ENCODE measurements at regions not wholly inside any gene's neighbourhood (a gene's known extent, or its start where the extent isn't known, plus 50 kb on each side); places are given as distances from the start of the nearest gene placed in this dataset.
"Not testable (repeated sequence)": the region's sequence is repeated elsewhere in the genome, so short reads cannot be mapped to it uniquely, and the experiment has no call there.

DNA sequence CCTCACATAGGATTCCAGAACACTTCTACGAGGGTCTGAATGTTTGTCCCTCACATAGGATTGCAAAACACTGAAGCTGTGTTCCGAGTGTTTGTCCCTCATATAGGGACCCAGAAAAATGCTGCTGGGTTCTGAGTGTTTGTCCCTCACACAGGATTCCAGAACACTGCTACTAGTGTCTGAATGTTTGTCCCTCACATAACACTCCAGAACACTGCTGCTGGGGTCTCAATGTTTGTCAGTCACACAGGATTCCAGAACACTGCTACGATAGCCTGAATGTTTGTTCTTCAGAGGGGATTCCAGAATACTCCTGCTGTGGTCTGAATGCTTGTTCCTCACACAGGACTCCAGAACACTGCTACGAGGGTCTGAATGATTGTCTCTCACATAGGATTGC is 218.7 kb downstream of the FOXD4L6 start:
- peaks cover 4% of the 10 kb centered on the region for H3K27me3 Mint-ChIP-seq
- no peak for TF ChIP-seq CTCF (IDR thresholded peaks at IDR 0.05)

GRCh38 chr9:40909111-40909510 is 219.4 kb downstream of the FOXD4L6 start:
- POLR2A ChIA-PET; intact Hi-C loops (cut with micrococcal nuclease); DNase-seq; H3K27ac Mint-ChIP-seq; H3K4me3 Mint-ChIP-seq; ATAC-seq; CTCF ChIA-PET; H3K4me1 Mint-ChIP-seq (ENCODE audit: low read depth); H3K27me3 Mint-ChIP-seq: not testable (repeated sequence)
- peaks cover 25% of the 10 kb centered on the region for H3K36me3 Mint-ChIP-seq (ENCODE audit: low read depth)
- H3K9me3 Mint-ChIP-seq: peaks cover 73% of the 10 kb centered on the region

More for the DNA sequence above, 218.7 kb downstream of the FOXD4L6 start:
- Mint-ChIP-seq H3K4me1 (ENCODE audit: low read depth) (no peaks in the 10 kb centered on the region), H3K9me3 (peaks cover 73% of the 10 kb centered on the region), H3K4me3 (no peak overlapping the region), H3K27ac (no peak overlapping the region), H3K36me3 (ENCODE audit: low read depth) (peaks cover 25% of the 10 kb centered on the region)
- intact Hi-C loops (cut with micrococcal nuclease): no loop called here
- ChIA-PET CTCF (no interaction called here), POLR2A (interaction anchor here (0.5 kb wide), 1 partner anchor 138 kb away, joined by 3 read pairs; no protein-coding TSS in a partner anchor)
- ATAC-seq (no peak), DNase-seq (no peak)

GRCh38 chr9:40907657-40908624 is 220.5 kb downstream of the FOXD4L6 start:
- Mint-ChIP-seq H3K4me1 (ENCODE audit: low read depth) (no peaks in the 10 kb centered on the region), H3K27me3 (peaks cover 4% of the 10 kb centered on the region), H3K36me3 (ENCODE audit: low read depth) (peaks cover 31% of the 10 kb centered on the region), H3K27ac (no peak overlapping the region), H3K9me3 (peaks cover 73% of the 10 kb centered on the region), H3K4me3 (no peak overlapping the region)
- intact Hi-C loops (cut with micrococcal nuclease): no loop called here
- ChIA-PET CTCF (no interaction called here), POLR2A (no interaction called here)
- ATAC-seq (no peak), DNase-seq (no peak)
- TF ChIP-seq CTCF (IDR thresholded peaks at IDR 0.05): no peak

GRCh38 chr9:40906879-40907278 is 221.6 kb downstream of the FOXD4L6 start:
- peaks cover 40% of the 10 kb centered on the region for H3K36me3 Mint-ChIP-seq (ENCODE audit: low read depth)
- H3K4me3 Mint-ChIP-seq; POLR2A ChIA-PET; CTCF ChIA-PET; H3K27me3 Mint-ChIP-seq; DNase-seq; ATAC-seq; H3K27ac Mint-ChIP-seq; intact Hi-C loops (cut with micrococcal nuclease); H3K4me1 Mint-ChIP-seq (ENCODE audit: low read depth): not testable (repeated sequence)
- H3K9me3 Mint-ChIP-seq: peaks cover 71% of the 10 kb centered on the region

- POLR2A ChIA-PET; H3K27me3 Mint-ChIP-seq; DNase-seq; H3K4me1 Mint-ChIP-seq (ENCODE audit: low read depth); intact Hi-C loops (cut with micrococcal nuclease); ATAC-seq; H3K4me3 Mint-ChIP-seq; CTCF ChIA-PET; H3K27ac Mint-ChIP-seq: not testable (repeated sequence)
- H3K36me3 Mint-ChIP-seq (ENCODE audit: low read depth): peaks cover 90% of the 10 kb centered on the region
- H3K9me3 Mint-ChIP-seq: peaks cover 96% of the 10 kb centered on the region
Observed at GRCh38 chr9:40892315-40892714, 236.2 kb downstream of the FOXD4L6 start.

- H3K27ac Mint-ChIP-seq; POLR2A ChIA-PET; ATAC-seq; H3K27me3 Mint-ChIP-seq; DNase-seq; H3K4me1 Mint-ChIP-seq (ENCODE audit: low read depth); intact Hi-C loops (cut with micrococcal nuclease); H3K4me3 Mint-ChIP-seq; CTCF ChIA-PET: not testable (repeated sequence)
- peaks cover 47% of the 10 kb centered on the region for H3K36me3 Mint-ChIP-seq (ENCODE audit: low read depth)
- H3K9me3 Mint-ChIP-seq: peaks cover 79% of the 10 kb centered on the region
Observed at GRCh38 chr9:40885858-40886257, 242.6 kb downstream of the FOXD4L6 start.

- POLR2A ChIA-PET; H3K4me1 Mint-ChIP-seq (ENCODE audit: low read depth); intact Hi-C loops (cut with micrococcal nuclease); ATAC-seq; H3K27me3 Mint-ChIP-seq; H3K27ac Mint-ChIP-seq; DNase-seq; H3K4me3 Mint-ChIP-seq; CTCF ChIA-PET: not testable (repeated sequence)
- Mint-ChIP-seq H3K36me3 (ENCODE audit: low read depth) (peaks cover 42% of the 10 kb centered on the region), H3K9me3 (peaks cover 81% of the 10 kb centered on the region)
Observed at GRCh38 chr9:40884902-40885490, 243.5 kb downstream of the FOXD4L6 start.
